NCI-H2227 (cell line): ENCODE measurements at regions not wholly inside any gene's neighbourhood (a gene's known extent, or its start where the extent isn't known, plus 50 kb on each side); places are given as distances from the start of the nearest gene placed in this dataset.
"Not testable (repeated sequence)": the region's sequence is repeated elsewhere in the genome, so short reads cannot be mapped to it uniquely, and the experiment has no call there.

ENCODE experiments used
- DNase-seq: peaks from one replicate; lab custom pipeline; 2025; ENCODE audit not compliant: unreplicated experiment; lab: John Stamatoyannopoulos, UW

GRCh38 chr13:104967836-104968630, 1567.4 kb downstream of the EFNB2 start:
- no peak for DNase-seq

DNA sequence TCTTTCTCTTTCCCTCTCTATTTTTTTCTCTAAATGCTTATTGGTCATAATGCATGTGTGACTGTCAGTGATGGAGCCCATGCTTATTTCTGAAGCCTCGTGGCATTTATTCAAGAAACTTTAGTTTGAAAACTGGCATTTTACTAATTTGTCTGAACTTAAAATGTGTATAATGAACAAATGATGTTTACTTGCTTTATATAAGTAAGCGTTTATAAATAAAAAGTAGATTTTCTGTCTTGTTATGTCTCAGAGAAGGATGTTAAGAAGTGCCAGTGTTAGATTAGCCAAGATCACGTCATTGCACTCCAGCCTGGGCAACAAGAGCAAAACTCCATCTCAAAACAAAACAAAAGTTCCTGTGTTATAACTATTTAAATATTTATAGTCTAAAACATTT, 1568.1 kb downstream of the EFNB2 start:
- DNase-seq, result no peak

DNA sequence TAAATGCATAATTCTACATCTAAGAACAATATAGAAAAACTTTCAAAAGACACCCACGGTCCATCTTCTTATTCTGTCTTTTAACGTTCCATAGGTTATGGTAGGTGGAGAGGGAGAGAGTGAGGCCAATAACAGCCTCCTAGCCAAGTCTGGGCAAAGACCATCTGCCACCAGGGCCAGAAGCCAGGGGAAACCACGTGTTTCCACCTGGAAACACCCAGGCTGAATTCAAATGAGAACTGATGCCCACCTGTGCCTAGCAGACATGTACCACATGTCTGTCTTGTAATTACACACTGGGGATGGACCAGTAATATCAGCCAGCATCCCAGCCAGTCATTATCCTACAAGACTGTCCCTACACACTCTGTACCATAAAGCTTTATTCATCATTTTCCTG, 1573.1 kb downstream of the EFNB2 start:
- no peak for DNase-seq

- DNase-seq, result no peak
Measured at GRCh38 chr13:104961246-104961645, 1574.2 kb downstream of the EFNB2 start.

DNA sequence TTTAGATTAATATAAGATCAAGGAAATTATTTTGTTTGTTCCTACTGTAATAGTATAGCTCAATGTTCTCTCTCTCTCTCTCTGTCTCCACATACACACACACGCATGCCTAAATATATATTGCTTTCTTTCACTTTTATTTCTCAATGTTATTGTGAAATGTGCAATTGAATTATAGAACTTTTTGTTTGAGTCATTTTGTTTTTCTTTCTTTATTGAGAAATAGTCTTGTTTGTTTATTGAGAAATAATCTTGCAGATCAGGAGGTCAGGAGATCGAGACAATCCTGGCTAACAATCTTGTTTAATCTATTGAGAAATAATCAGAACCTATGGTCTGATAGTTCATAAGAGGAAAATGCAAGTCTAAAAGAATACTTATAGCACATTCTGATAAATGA, 1581.3 kb downstream of the EFNB2 start:
- DNase-seq, result no peak

DNA sequence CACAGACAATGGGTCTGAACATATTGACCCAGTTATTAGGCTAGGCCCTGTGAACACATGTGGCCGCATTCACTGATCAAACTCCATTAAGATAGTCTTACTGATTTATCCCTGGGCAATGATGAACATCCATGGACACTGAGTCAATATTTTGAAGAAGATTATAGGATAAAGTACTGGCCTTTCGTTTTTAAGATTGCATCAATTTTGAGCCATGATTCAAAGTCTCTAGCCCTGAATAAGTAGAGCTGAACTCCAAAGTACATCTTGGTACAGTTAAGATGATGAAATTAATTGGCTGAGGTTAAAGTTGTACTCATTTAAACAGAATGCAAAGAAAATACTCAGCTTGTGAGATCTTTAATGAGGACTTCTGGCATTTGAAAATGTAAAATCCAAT, 1581.9 kb downstream of the EFNB2 start:
- no peak for DNase-seq

DNA sequence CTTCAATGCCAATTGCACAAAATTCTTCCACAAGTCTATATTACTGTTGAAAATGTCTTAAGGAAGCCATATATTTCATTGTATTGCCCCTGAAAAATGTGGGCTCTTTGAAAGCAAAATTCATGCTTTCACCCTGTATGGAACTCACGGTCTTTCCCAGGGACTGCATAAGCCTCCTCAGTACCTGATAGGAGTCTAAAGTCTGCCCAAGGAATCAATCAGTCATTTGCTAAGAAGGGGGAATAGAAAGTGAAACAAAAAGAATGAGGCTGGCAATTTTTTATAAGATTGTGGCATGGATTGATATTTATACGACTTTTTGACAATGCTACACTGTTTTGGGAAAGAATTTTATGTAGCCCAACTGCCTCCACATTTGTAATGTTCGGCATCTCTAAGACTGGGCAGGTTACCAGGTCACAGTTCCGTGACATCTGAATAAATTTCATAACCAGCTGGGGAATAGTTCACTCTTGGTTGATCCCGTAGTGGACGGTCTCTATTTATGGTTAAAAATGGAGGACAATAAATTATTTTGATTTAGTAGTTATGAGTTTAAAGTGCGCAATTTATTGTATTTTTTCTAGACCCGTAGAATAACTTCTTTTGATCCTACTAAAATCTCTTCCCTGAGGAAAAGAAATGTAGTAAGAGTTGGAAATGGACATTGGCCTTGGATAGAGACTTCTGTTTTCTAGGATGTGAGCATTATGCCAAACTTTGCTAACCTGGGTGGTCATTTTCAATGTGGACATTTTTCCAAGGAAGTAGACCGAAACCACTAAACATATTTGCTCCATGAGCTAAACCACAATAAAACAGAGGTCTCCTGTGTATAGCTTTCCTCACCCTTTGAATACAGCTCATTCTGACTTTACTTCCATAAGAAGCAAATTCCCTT, 1585.4 kb downstream of the EFNB2 start:
- no peak for DNase-seq

GRCh38 chr13:104944176-104944575, 1591.3 kb downstream of the EFNB2 start:
- DNase-seq, result no peak

- DNase-seq, result no peak
Measured at GRCh38 chr13:104943331-104943730, 1592.1 kb downstream of the EFNB2 start.

DNA sequence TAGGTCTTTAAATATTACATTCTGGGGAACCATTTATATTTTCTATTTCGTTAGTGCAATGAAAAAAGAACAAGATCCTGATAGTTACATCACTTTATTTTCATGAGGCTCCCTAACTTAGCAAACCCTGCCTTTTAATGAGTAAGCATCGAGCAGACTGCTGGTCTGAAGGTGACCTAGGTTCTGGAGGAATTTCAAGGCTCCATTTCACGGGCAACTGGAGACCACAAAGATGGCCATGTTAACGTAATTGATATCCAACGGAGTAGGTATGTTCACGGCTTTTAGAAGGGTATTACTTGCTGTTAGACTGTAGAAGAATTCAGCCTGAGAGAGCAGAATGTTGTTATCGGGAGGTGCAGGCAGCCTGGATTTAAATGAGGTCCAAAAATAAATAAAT, 1597.6 kb downstream of the EFNB2 start:
- DNase-seq, result no peak

GRCh38 chr13:104936304-104936703, 1599.2 kb downstream of the EFNB2 start:
- no peak for DNase-seq

DNA sequence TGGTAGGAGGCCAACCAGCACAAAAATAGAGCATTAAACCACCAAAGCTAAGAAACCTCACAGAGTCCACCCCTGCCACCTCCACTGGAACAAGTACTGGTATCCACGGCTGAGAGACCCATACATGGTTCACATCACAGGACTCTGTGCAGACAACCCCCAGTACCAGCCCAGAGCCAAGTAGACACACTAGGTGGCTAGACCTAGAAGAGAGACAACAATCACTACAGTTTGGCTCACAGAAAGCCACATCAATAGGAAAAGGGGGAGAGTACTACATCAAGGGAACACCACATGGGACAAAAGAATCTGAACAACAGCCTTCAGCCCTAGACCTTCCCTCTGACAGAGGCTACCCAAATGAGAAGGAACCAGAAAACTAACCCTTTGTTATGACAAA, 1614.9 kb downstream of the EFNB2 start:
- not testable (repeated sequence) for DNase-seq

DNA sequence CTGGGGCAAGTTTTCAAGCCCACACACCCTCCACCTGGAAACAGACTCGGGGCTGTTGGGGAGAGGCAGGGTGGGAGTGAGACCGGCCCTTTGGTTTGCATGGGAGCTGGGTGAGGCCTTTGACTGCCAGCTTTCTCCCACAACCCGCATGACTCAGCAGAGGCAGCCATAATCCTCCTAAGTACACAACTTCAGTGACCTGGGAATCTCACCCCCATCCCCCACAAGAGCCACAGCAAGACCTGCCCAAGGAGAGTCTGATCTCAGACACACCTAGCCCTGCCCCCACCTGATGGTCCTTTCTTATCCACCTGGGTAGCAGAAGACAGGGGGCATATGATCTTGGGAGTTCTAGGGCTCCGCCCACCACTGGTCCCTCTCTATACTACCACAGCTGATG, 1615.4 kb downstream of the EFNB2 start:
- DNase-seq, result no peak

- DNase-seq, result no peak
Measured at GRCh38 chr13:104900191-104900817, 1635.2 kb downstream of the EFNB2 start.

- DNase-seq, result no peak
Measured at GRCh38 chr13:104898484-104898883, 1637.0 kb downstream of the EFNB2 start.

DNA sequence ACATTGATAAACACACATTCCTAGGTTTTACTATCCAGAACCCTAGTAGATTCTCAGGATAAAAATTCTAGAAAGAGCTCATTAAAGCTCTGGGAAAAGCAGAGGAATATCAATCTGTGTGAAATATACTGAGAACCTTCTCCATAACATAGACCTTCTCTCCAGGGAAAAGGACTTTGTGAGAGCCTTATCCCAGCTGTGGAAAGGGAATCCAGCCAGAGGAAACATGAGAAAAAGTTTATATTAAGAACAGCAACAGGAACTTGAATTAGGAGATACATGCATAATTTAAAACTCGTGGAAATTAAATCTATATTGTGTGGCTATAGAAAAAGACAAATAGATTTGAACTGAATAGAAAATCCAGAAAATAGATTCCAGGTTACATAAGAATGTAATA, 1639.9 kb downstream of the EFNB2 start:
- no peak for DNase-seq

DNA sequence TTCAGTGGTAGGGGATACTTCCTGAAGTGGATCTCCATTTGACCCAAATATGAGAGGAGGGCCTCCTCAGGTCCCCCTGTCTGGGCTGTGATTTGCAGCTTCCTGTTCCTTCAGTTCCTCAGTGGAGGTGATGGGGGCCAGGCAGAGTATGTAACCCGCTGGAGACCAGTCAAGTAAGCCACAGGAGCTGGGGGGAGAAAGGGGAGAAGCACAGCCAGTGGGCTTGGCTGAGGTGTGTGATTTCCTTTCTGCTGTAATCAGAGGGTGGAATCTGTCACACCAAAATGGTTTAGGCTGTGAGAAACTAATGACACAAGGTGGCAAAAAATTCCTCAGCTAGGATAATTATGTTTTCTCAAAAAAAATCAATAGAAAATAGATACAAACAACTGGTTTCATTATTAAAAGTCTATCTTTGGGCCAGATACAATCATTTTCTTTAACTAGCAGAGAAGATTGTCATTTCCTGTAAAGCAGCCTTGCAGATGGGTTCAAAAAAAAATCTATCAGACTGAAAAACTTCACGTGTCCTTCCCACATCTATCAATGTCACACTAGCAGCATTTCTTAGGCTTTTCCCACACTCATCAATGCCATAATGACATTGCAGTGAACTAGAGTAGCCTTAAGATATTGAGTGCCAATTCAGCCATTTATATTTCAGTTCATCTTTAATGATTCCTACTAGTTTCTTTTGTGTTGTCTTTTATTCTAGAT, 1660.3 kb downstream of the EFNB2 start:
- no peak for DNase-seq

DNA sequence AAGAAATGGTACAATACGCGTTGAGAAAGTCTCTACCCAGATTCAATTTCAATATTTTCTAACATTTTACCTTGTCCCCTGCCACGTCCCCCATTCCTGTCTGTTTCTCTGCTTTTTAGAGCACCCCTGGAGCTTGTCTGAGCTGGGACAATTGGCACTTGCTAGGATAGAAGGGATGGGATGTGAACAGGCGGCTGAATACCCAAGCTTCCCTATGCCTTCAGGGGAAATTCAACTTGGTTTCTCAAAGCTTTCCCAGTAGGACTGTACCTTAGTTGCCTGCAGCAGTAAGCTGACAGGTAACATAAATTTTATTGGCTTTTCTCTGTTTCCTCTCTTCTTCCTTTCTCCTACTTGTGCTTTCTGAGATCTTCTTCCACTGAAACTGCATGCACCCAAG, 1663.3 kb downstream of the EFNB2 start:
- no peak for DNase-seq

DNA sequence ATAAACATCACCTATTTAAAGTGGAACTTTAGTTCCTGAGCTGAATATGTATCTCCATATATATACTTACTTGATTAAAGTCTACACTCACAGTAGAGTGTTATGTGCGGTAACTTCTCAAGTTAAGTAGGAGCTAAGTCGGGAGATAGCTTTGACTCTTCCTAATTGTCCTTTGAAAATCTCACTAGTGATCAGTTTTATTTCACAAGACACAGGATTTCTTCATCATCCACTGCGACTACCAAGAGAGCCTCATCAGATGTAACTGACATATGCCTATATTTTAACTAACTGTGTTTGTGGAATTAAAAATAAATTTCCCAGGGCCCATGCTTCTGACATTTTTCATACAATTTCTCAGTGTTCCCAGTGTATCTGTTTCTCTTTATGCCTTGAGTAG, 1664.0 kb downstream of the EFNB2 start:
- DNase-seq, result no peak

DNA sequence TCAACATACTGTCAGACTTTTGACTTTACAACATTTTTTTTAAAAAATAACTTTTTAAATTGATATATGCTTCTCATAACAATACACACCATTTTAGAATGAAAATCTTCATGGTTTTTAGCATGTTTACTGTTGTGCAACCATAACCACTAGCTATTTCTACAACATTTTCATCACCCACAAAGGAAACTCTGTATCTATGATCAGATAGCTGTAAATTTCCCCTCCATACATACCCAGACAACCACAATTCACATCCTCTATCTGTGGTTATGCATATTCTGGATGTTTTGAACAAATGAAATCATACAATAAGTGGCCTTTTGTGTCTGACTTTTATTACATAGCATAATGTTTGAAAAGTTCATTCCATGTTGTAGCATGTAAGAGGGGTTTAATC, 1666.0 kb downstream of the EFNB2 start:
- no peak for DNase-seq

DNA sequence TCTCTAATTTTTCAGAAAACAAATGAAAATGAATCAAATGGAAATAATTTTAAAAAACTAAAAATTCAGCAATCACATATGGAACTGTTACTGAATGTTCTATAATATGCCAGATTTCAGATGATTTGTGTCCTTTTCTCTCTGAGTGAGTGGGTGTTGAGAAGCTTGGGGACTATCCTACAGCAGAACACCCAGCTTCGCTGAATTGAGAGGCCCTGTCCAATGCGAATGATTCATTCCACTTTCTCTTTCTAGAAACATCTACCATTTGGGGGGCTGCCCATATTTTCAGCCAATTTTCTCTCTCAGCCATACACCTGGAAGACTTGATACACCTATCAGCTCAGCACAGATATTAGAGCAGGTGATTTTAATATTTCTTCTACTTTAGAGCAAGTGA, 1666.7 kb downstream of the EFNB2 start:
- no peak for DNase-seq
